Embryonic facial prominence (tissue), 1 donor: ENCODE measurements at regions not wholly inside any gene's neighbourhood (a gene's known extent, or its start where the extent isn't known, plus 50 kb on each side); places are given as distances from the start of the nearest gene placed in this dataset.
A peak's percentile ranks its signal among the peaks of the same experiment; 100 is the strongest.

Source experiments
- DNase-seq: peaks from one replicate; pipeline ENCODE4 v3.0.0-alpha.2; 2016; ENCODE audit errors: extremely low spot score

- no peak for DNase-seq
These were observed 214.7 kb upstream of the PDE10A start for GRCh38 chr6:165877773-165878172.

- DNase-seq, result no peak
These were observed 214.2 kb upstream of the PDE10A start for GRCh38 chr6:165877192-165877591.

GRCh38 chr6:165876588-165876987 is 213.5 kb upstream of the PDE10A start:
- peak; percentile 25 for DNase-seq

GRCh38 chr6:165875946-165876345 is 212.9 kb upstream of the PDE10A start:
- no peak for DNase-seq

GRCh38 chr6:165873976-165874375 is 210.9 kb upstream of the PDE10A start:
- no peak for DNase-seq

GRCh38 chr6:165872811-165873210 is 209.8 kb upstream of the PDE10A start:
- DNase-seq, result no peak

GRCh38 chr6:165872311-165872710 is 209.3 kb upstream of the PDE10A start:
- no peak for DNase-seq

- DNase-seq, result no peak
These were observed 208.5 kb upstream of the PDE10A start for GRCh38 chr6:165871571-165871970.

- DNase-seq, result no peak
These were observed 206.5 kb upstream of the PDE10A start for GRCh38 chr6:165869526-165869925.

- no peak for DNase-seq
These were observed 201.9 kb upstream of the PDE10A start for GRCh38 chr6:165864925-165865324.

GRCh38 chr6:165864218-165864617 is 201.2 kb upstream of the PDE10A start:
- DNase-seq, result no peak

GRCh38 chr6:165863801-165864200 is 200.8 kb upstream of the PDE10A start:
- DNase-seq, result no peak

- no peak for DNase-seq
These were observed 199.8 kb upstream of the PDE10A start for GRCh38 chr6:165862813-165863212.

GRCh38 chr6:165861226-165861625 is 198.2 kb upstream of the PDE10A start:
- no peak for DNase-seq

- no peak for DNase-seq
These were observed 195.5 kb upstream of the PDE10A start for GRCh38 chr6:165858586-165858985.

- no peak for DNase-seq
These were observed 192.8 kb upstream of the PDE10A start for GRCh38 chr6:165855856-165856255.

- no peak for DNase-seq
These were observed 192.0 kb upstream of the PDE10A start for GRCh38 chr6:165854863-165855593.

- no peak for DNase-seq
These were observed 191.2 kb upstream of the PDE10A start for GRCh38 chr6:165854061-165854862.

- DNase-seq, result no peak
These were observed 189.6 kb upstream of the PDE10A start for GRCh38 chr6:165852676-165853075.

GRCh38 chr6:165850434-165851019 is 187.5 kb upstream of the PDE10A start:
- peak; percentile 56 for DNase-seq

GRCh38 chr6:165849534-165850430 is 186.7 kb upstream of the PDE10A start:
- DNase-seq, result no peak

- DNase-seq, result no peak
These were observed 185.0 kb upstream of the PDE10A start for GRCh38 chr6:165848086-165848426.
